ENCODE measurements at regions not wholly inside any gene's neighbourhood (a gene's known extent, or its start where the extent isn't known, plus 50 kb on each side); places are given as distances from the start of the nearest gene placed in this dataset.
"Not testable (repeated sequence)": the region's sequence is repeated elsewhere in the genome, so short reads cannot be mapped to it uniquely, and the experiment has no call there.

- no peaks in the 10 kb centered on the region for H3K27me3 ChIP-seq (ENCODE audit: control insufficient read depth, insufficient read depth, low read length)
- TF ChIP-seq CTCF (conservative IDR thresholded peaks at IDR 0.05 in 1 of 2, IDR thresholded peaks at IDR 0.05 in 1 of 2; ENCODE audit: low read depth in 1 of 2, low read length in 2 of 2) (no peak), EZH2 (IDR thresholded peaks at IDR 0.05; ENCODE audit: low read length, missing control alignments) (no peak)
- no peaks in the 10 kb centered on the region for H4K20me1 ChIP-seq (ENCODE audit: control insufficient read depth, extremely low read depth, insufficient read depth, low read length)
- no peak overlapping the region for H3K27ac ChIP-seq (ENCODE audit: insufficient read depth, low read length)
- H3K9me3 ChIP-seq (ENCODE audit: control insufficient read depth, insufficient read depth, low read depth, low read length), result no peaks in the 10 kb centered on the region
- H2AFZ ChIP-seq (ENCODE audit: low read length), result no peak overlapping the region
- DNase-seq (ENCODE audit: low read depth in 2 of 2), result no peak
- H3K4me2 ChIP-seq (ENCODE audit: extremely low read depth, insufficient read depth, low read length), result no peak overlapping the region
- no peaks in the 10 kb centered on the region for H3K79me2 ChIP-seq (ENCODE audit: control insufficient read depth, insufficient read depth, low read length)
- no peak overlapping the region for H3K4me3 ChIP-seq (replicated peaks in 1 of 4; ENCODE audit: control extremely low read depth in 1 of 4, insufficient read depth in 1 of 4, low read depth in 3 of 4, low read length in 4 of 4)
- H3K9ac ChIP-seq (ENCODE audit: insufficient read depth, low read length), result no peak overlapping the region
- H3K4me1 ChIP-seq (ENCODE audit: control insufficient read depth, extremely low read depth, insufficient read depth, low read length), result peaks cover 12% of the 10 kb centered on the region
- no peaks in the 10 kb centered on the region for H3K36me3 ChIP-seq (ENCODE audit: control insufficient read depth, insufficient read depth, low read length)
Measured at GRCh38 chr6:14478381-14479225, 361.0 kb downstream of the CD83 start.

- H3K27me3 ChIP-seq (ENCODE audit: control insufficient read depth, insufficient read depth, low read length); DNase-seq (ENCODE audit: low read depth in 2 of 2): not testable (repeated sequence)
Measured at GRCh38 chr6:14481946-14482345, 364.4 kb downstream of the CD83 start.

GRCh38 chr6:14487625-14488024 is 370.1 kb downstream of the CD83 start:
- Histone ChIP-seq H4K20me1 (ENCODE audit: control insufficient read depth, extremely low read depth, insufficient read depth, low read length) (no peaks in the 10 kb centered on the region), H3K4me1 (ENCODE audit: control insufficient read depth, extremely low read depth, insufficient read depth, low read length) (no peaks in the 10 kb centered on the region), H3K9ac (ENCODE audit: insufficient read depth, low read length) (no peak overlapping the region), H3K27me3 (ENCODE audit: control insufficient read depth, insufficient read depth, low read length) (no peaks in the 10 kb centered on the region), H3K4me3 (replicated peaks in 1 of 4; ENCODE audit: control extremely low read depth in 1 of 4, insufficient read depth in 1 of 4, low read depth in 3 of 4, low read length in 4 of 4) (no peak overlapping the region), H3K9me3 (ENCODE audit: control insufficient read depth, insufficient read depth, low read depth, low read length) (no peaks in the 10 kb centered on the region), H3K36me3 (ENCODE audit: control insufficient read depth, insufficient read depth, low read length) (no peaks in the 10 kb centered on the region), H3K4me2 (ENCODE audit: extremely low read depth, insufficient read depth, low read length) (no peak overlapping the region), H2AFZ (ENCODE audit: low read length) (no peak overlapping the region), H3K79me2 (ENCODE audit: control insufficient read depth, insufficient read depth, low read length) (no peaks in the 10 kb centered on the region), H3K27ac (ENCODE audit: insufficient read depth, low read length) (no peak overlapping the region)
- no peak for DNase-seq (ENCODE audit: low read depth in 2 of 2)
- no peak for TF ChIP-seq CTCF (conservative IDR thresholded peaks at IDR 0.05 in 1 of 2, IDR thresholded peaks at IDR 0.05 in 1 of 2; ENCODE audit: low read depth in 1 of 2, low read length in 2 of 2)
- no peak for TF ChIP-seq EZH2 (IDR thresholded peaks at IDR 0.05; ENCODE audit: low read length, missing control alignments)

More at GRCh38 chr6:14481946-14482345, 364.4 kb downstream of the CD83 start:
- H3K4me3 ChIP-seq (replicated peaks in 1 of 4; ENCODE audit: control extremely low read depth in 1 of 4, insufficient read depth in 1 of 4, low read depth in 3 of 4, low read length in 4 of 4); H3K79me2 ChIP-seq (ENCODE audit: control insufficient read depth, insufficient read depth, low read length); H3K9ac ChIP-seq (ENCODE audit: insufficient read depth, low read length); H3K27ac ChIP-seq (ENCODE audit: insufficient read depth, low read length); H3K9me3 ChIP-seq (ENCODE audit: control insufficient read depth, insufficient read depth, low read depth, low read length); H3K4me1 ChIP-seq (ENCODE audit: control insufficient read depth, extremely low read depth, insufficient read depth, low read length); H3K4me2 ChIP-seq (ENCODE audit: extremely low read depth, insufficient read depth, low read length); H4K20me1 ChIP-seq (ENCODE audit: control insufficient read depth, extremely low read depth, insufficient read depth, low read length); H2AFZ ChIP-seq (ENCODE audit: low read length); H3K36me3 ChIP-seq (ENCODE audit: control insufficient read depth, insufficient read depth, low read length): not testable (repeated sequence)
